HepG2 (cell line): ENCODE measurements at regions not wholly inside any gene's neighbourhood (a gene's known extent, or its start where the extent isn't known, plus 50 kb on each side); places are given as distances from the start of the nearest gene placed in this dataset.

Experiments used
- FOXC1 ChIP-seq: sonication (generic); formaldehyde crosslinking; IDR thresholded peaks from 2 replicates; pipeline ENCODE4 v1.8.0; 2022; ENCODE audit warnings: mild to moderate bottlenecking, missing genetic modification reagents, borderline replicate concordance
- KAT2B ChIP-seq: fragments of 150-350 bp; IDR thresholded peaks from 2 replicates; pipeline ENCODE4 v1.6.1; 2014; ENCODE audit warnings: low read depth, low read length, borderline replicate concordance
- MTA3 ChIP-seq: sonication (generic); formaldehyde crosslinking; IDR thresholded peaks from 2 replicates; pipeline ENCODE4 v1.4.0; 2020; ENCODE audit warnings: missing genetic modification reagents
- NR2F6 ChIP-seq, 2 experiments: IDR thresholded peaks; 2 replicates each; pipeline ENCODE4 v1.6.1; 2016; ENCODE audit warnings: antibody characterized with exemption in 1 of 2, mild to moderate bottlenecking in 1 of 2
- SSRP1 ChIP-seq: IDR thresholded peaks from 2 replicates; pipeline ENCODE4 v1.6.1; 2016; ENCODE audit warnings: control low read depth
- WIZ ChIP-seq: sonication (generic); formaldehyde crosslinking; IDR thresholded peaks from 2 replicates; pipeline ENCODE4 v1.5.1; 2020; ENCODE audit warnings: mild to moderate bottlenecking, missing genetic modification reagents
- ZNF430 ChIP-seq: sonication (generic); formaldehyde crosslinking; IDR thresholded peaks from 2 replicates; pipeline ENCODE4 v1.9.0; 2021; ENCODE audit warnings: mild to moderate bottlenecking, missing genetic modification reagents
- ZNF547 ChIP-seq: sonication (generic); formaldehyde crosslinking; IDR thresholded peaks from 2 replicates; pipeline ENCODE4 v1.5.1; 2020; ENCODE audit warnings: mild to moderate bottlenecking, missing genetic modification reagents
- ZNF598 ChIP-seq: sonication (generic); formaldehyde crosslinking; IDR thresholded peaks from 2 replicates; pipeline ENCODE4 v1.5.1; 2020; ENCODE audit warnings: mild to moderate bottlenecking, missing genetic modification reagents, borderline replicate concordance
- TF ChIP-seq, protein P1 (sequence below), 2 experiments: IDR thresholded peaks; 2 replicates each; pipeline ENCODE4 v1.6.1; 2011 to 2012; ENCODE audit warnings: low read length in 2 of 2, borderline replicate concordance in 1 of 2, low read depth in 1 of 2, mild to moderate bottlenecking in 1 of 2, moderate library complexity in 1 of 2
- TF ChIP-seq, protein P2 (sequence below): IDR thresholded peaks from 2 replicates; pipeline ENCODE4 v1.6.1; 2016; ENCODE audit warnings: low read depth, borderline replicate concordance
- TF ChIP-seq, protein P3 (sequence below): sonication (generic); formaldehyde crosslinking; IDR thresholded peaks from 2 replicates; pipeline ENCODE4 v1.4.0; 2020; ENCODE audit warnings: mild to moderate bottlenecking, missing genetic modification reagents
- TF ChIP-seq, protein P4 (sequence below): IDR thresholded peaks from 2 replicates; pipeline ENCODE4 v1.6.1; 2016; ENCODE audit warnings: missing genetic modification reagents, missing compliant biosample characterization

DNA sequence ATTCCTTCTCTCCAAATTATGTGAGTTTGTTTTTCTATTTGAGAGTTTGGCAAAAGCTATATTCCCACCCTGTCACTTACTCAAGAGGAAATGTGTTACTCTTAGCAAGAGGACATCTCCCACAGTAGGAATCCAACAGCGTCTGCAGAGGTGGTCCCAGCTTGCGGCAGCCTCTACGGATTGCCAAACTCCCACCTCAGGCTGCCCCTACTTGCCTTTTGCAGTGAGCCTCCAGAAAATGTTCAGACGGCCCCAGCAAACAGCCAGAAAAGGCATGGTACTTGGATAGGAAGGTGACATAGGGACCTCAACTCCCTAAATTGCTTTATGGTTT is 158.4 kb downstream of the SUCLG1 start (continued):
- TF ChIP-seq ZNF547 (0 out of 2 replicates have a peak, but pooled peaks have one; percentile 5), KAT2B (no peak), FOXC1 (peak; percentile 53; the same call in 1 of the 2 replicates), ZNF430 (CRISPR knock-in tag) (peak; percentile 10; the same call in 1 of the 2 replicates), SSRP1 (CRISPR knock-in tag) (0 out of 2 replicates have a peak, but pooled peaks have one; percentile 56), MTA3 (no peak), WIZ (CRISPR knock-in tag) (peak; percentile 45; the same call in 1 of the 2 replicates), NR2F6 (IDR thresholded peaks at IDR 0.05) (0 out of 2 replicates have a peak, but pooled peaks have one; percentile 2), NR2F6 (CRISPR knock-in tag; IDR thresholded peaks at IDR 0.05) (no peak), ZNF598 (CRISPR knock-in tag) (peak; percentile 40; the same call in 1 of the 2 replicates)
- TF ChIP-seq, protein P1, sequence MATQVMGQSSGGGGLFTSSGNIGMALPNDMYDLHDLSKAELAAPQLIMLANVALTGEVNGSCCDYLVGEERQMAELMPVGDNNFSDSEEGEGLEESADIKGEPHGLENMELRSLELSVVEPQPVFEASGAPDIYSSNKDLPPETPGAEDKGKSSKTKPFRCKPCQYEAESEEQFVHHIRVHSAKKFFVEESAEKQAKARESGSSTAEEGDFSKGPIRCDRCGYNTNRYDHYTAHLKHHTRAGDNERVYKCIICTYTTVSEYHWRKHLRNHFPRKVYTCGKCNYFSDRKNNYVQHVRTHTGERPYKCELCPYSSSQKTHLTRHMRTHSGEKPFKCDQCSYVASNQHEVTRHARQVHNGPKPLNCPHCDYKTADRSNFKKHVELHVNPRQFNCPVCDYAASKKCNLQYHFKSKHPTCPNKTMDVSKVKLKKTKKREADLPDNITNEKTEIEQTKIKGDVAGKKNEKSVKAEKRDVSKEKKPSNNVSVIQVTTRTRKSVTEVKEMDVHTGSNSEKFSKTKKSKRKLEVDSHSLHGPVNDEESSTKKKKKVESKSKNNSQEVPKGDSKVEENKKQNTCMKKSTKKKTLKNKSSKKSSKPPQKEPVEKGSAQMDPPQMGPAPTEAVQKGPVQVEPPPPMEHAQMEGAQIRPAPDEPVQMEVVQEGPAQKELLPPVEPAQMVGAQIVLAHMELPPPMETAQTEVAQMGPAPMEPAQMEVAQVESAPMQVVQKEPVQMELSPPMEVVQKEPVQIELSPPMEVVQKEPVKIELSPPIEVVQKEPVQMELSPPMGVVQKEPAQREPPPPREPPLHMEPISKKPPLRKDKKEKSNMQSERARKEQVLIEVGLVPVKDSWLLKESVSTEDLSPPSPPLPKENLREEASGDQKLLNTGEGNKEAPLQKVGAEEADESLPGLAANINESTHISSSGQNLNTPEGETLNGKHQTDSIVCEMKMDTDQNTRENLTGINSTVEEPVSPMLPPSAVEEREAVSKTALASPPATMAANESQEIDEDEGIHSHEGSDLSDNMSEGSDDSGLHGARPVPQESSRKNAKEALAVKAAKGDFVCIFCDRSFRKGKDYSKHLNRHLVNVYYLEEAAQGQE (IDR thresholded peaks at IDR 0.05; ENCODE audit: borderline replicate concordance in 1 of 2, low read depth in 1 of 2, low read length in 2 of 2), result no peak
- TF ChIP-seq, protein P2, sequence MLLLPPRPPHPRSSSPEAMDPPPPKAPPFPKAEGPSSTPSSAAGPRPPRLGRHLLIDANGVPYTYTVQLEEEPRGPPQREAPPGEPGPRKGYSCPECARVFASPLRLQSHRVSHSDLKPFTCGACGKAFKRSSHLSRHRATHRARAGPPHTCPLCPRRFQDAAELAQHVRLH (CRISPR knock-in tag), result 0 out of 2 replicates have a peak, but pooled peaks have one; percentile 14
- TF ChIP-seq, protein P3, sequence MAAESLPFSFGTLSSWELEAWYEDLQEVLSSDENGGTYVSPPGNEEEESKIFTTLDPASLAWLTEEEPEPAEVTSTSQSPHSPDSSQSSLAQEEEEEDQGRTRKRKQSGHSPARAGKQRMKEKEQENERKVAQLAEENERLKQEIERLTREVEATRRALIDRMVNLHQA, result no peak
- TF ChIP-seq, protein P4, sequence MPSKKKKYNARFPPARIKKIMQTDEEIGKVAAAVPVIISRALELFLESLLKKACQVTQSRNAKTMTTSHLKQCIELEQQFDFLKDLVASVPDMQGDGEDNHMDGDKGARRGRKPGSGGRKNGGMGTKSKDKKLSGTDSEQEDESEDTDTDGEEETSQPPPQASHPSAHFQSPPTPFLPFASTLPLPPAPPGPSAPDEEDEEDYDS, result 0 out of 2 replicates have a peak, but pooled peaks have one; percentile 8
